ENCODE measurements at regions not wholly inside any gene's neighbourhood (a gene's known extent, or its start where the extent isn't known, plus 50 kb on each side); places are given as distances from the start of the nearest gene placed in this dataset.
"Not testable (repeated sequence)": the region's sequence is repeated elsewhere in the genome, so short reads cannot be mapped to it uniquely, and the experiment has no call there.

DNA sequence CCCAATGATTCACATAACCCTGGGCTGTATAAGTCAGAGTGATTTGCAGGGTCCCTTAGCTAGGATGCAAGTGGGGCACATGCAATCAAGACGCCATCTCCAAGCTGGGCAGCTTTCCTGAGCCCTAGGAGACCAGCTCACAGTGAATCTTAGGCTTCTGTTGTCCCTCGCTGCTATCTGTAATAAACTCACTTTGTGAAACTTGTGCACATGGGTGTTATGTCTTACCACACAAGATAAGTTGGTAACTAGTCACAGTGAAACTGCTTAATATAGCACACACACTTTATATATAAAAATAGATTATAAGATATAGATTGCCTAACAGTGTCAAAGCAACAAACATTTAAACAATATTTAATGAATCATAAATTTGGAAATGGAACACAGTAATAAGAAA is 658.5 kb downstream of the SLCO4C1 start (continued):
- TF ChIP-seq, protein P1, sequence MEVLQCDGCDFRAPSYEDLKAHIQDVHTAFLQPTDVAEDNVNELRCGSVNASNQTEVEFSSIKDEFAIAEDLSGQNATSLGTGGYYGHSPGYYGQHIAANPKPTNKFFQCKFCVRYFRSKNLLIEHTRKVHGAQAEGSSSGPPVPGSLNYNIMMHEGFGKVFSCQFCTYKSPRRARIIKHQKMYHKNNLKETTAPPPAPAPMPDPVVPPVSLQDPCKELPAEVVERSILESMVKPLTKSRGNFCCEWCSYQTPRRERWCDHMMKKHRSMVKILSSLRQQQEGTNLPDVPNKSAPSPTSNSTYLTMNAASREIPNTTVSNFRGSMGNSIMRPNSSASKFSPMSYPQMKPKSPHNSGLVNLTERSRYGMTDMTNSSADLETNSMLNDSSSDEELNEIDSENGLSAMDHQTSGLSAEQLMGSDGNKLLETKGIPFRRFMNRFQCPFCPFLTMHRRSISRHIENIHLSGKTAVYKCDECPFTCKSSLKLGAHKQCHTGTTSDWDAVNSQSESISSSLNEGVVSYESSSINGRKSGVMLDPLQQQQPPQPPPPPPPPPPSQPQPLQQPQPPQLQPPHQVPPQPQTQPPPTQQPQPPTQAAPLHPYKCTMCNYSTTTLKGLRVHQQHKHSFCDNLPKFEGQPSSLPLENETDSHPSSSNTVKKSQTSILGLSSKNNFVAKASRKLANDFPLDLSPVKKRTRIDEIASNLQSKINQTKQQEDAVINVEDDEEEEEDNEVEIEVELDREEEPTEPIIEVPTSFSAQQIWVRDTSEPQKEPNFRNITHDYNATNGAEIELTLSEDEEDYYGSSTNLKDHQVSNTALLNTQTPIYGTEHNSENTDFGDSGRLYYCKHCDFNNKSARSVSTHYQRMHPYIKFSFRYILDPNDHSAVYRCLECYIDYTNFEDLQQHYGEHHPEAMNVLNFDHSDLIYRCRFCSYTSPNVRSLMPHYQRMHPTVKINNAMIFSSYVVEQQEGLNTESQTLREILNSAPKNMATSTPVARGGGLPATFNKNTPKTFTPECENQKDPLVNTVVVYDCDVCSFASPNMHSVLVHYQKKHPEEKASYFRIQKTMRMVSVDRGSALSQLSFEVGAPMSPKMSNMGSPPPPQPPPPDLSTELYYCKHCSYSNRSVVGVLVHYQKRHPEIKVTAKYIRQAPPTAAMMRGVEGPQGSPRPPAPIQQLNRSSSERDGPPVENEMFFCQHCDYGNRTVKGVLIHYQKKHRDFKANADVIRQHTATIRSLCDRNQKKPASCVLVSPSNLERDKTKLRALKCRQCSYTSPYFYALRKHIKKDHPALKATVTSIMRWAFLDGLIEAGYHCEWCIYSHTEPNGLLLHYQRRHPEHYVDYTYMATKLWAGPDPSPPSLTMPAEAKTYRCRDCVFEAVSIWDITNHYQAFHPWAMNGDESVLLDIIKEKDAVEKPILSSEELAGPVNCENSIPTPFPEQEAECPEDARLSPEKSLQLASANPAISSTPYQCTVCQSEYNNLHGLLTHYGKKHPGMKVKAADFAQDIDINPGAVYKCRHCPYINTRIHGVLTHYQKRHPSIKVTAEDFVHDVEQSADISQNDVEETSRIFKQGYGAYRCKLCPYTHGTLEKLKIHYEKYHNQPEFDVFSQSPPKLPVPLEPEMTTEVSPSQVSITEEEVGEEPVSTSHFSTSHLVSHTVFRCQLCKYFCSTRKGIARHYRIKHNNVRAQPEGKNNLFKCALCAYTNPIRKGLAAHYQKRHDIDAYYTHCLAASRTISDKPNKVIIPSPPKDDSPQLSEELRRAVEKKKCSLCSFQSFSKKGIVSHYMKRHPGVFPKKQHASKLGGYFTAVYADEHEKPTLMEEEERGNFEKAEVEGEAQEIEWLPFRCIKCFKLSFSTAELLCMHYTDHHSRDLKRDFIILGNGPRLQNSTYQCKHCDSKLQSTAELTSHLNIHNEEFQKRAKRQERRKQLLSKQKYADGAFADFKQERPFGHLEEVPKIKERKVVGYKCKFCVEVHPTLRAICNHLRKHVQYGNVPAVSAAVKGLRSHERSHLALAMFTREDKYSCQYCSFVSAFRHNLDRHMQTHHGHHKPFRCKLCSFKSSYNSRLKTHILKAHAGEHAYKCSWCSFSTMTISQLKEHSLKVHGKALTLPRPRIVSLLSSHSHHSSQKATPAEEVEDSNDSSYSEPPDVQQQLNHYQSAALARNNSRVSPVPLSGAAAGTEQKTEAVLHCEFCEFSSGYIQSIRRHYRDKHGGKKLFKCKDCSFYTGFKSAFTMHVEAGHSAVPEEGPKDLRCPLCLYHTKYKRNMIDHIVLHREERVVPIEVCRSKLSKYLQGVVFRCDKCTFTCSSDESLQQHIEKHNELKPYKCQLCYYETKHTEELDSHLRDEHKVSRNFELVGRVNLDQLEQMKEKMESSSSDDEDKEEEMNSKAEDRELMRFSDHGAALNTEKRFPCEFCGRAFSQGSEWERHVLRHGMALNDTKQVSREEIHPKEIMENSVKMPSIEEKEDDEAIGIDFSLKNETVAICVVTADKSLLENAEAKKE (CRISPR knock-in tag; IDR thresholded peaks at IDR 0.05): no peak
- TF ChIP-seq EZH2 (IDR thresholded peaks at IDR 0.05; ENCODE audit: low read depth, unreplicated experiment): no peak

DNA sequence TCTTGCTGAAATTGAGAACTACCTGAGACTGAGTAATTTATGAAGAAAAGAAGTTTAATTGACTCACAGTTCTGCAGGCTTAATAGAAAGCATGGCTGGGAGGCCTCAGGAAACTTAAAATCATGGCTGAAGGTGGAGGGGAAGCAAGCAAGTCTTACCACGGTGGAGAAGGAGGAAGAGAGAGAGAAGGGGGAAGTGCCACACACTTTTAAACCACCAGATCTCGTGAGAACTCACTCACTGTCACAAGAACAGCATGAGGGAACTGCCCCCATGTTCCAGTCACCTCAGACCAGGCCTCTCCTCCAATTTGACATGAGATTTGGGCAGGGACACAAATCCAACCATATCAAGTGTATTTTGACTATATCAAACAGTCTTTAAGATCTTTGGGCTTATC is 668.3 kb downstream of the SLCO4C1 start:
- Mint-ChIP-seq H3K4me1 (peaks cover 47% of the 10 kb centered on the region), H3K36me3 (ENCODE audit: low read depth) (peaks cover 35% of the 10 kb centered on the region), H3K9me3 (peaks cover 26% of the 10 kb centered on the region), H3K27ac (peak overlapping the region; percentile 87)
- DNase-seq (ENCODE audit: low spot score): peak; percentile 13
- not testable (repeated sequence) for H3F3A ChIP-seq (replicated peaks; ENCODE audit: low read depth); H3K27me3 ChIP-seq (ENCODE audit: insufficient read depth); H3K4me3 Mint-ChIP-seq; ATAC-seq; H3K27me3 Mint-ChIP-seq (ENCODE audit: insufficient read depth, low read depth, poor library complexity); H3K9me2 ChIP-seq (ENCODE audit: insufficient read depth); H4K20me1 ChIP-seq (replicated peaks; ENCODE audit: insufficient read depth); H3K4me3 ChIP-seq; H3K79me2 ChIP-seq (replicated peaks; ENCODE audit: insufficient read depth); H3K36me3 ChIP-seq (ENCODE audit: insufficient read depth)
- Histone ChIP-seq H3K4me2 (peak overlapping the region; percentile 62), H3K27ac (ENCODE audit: low read depth) (peak overlapping the region; percentile 9; the same call in 1 of the 2 replicates), H3K4me1 (ENCODE audit: insufficient read depth) (peaks cover 41% of the 10 kb centered on the region), H2AFZ (peak overlapping the region; percentile 52; the same call in 1 of the 2 replicates)

DNA sequence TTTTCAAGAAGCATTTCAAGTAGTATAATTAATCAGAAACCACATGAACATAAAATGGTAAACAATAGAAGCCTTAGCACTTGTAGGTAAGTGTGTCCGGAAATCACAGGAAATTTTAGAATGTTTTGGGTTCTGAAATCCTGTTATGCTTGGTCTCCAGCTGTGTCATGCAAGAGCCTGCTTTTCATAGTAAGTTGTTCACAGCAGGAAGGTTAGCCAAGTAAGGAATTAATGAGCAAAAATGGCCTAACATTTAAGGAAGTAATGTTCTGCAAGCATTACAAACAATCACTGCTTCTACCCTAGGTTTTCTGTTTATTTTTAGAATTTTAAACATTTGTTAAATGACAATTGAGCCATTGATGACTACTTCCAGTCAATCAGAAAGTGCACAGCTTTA is 669.5 kb downstream of the SLCO4C1 start:
- peaks cover 23% of the 10 kb centered on the region for H3K36me3 Mint-ChIP-seq (ENCODE audit: low read depth)
- Histone ChIP-seq H3K4me3 (peak overlapping the region; percentile 19), H3K9me2 (ENCODE audit: insufficient read depth) (no peaks in the 10 kb centered on the region), H3K4me2 (peak overlapping the region; percentile 61), H2AFZ (no peak overlapping the region), H3F3A (replicated peaks; ENCODE audit: low read depth) (no peaks in the 10 kb centered on the region), H3K4me1 (ENCODE audit: insufficient read depth) (peaks cover 41% of the 10 kb centered on the region), H3K36me3 (ENCODE audit: insufficient read depth) (no peaks in the 10 kb centered on the region), H4K20me1 (replicated peaks; ENCODE audit: insufficient read depth) (no peaks in the 10 kb centered on the region), H3K27me3 (ENCODE audit: insufficient read depth) (no peaks in the 10 kb centered on the region), H3K27ac (ENCODE audit: low read depth) (peak overlapping the region; percentile 34), H3K79me2 (replicated peaks; ENCODE audit: insufficient read depth) (no peaks in the 10 kb centered on the region)
- DNase-seq (ENCODE audit: low spot score) (peak; percentile 56), ATAC-seq (peak; percentile 43)
- H3K9me3 Mint-ChIP-seq: peaks cover 14% of the 10 kb centered on the region
- peaks cover 48% of the 10 kb centered on the region for H3K4me1 Mint-ChIP-seq
- TF ChIP-seq, protein P2, sequence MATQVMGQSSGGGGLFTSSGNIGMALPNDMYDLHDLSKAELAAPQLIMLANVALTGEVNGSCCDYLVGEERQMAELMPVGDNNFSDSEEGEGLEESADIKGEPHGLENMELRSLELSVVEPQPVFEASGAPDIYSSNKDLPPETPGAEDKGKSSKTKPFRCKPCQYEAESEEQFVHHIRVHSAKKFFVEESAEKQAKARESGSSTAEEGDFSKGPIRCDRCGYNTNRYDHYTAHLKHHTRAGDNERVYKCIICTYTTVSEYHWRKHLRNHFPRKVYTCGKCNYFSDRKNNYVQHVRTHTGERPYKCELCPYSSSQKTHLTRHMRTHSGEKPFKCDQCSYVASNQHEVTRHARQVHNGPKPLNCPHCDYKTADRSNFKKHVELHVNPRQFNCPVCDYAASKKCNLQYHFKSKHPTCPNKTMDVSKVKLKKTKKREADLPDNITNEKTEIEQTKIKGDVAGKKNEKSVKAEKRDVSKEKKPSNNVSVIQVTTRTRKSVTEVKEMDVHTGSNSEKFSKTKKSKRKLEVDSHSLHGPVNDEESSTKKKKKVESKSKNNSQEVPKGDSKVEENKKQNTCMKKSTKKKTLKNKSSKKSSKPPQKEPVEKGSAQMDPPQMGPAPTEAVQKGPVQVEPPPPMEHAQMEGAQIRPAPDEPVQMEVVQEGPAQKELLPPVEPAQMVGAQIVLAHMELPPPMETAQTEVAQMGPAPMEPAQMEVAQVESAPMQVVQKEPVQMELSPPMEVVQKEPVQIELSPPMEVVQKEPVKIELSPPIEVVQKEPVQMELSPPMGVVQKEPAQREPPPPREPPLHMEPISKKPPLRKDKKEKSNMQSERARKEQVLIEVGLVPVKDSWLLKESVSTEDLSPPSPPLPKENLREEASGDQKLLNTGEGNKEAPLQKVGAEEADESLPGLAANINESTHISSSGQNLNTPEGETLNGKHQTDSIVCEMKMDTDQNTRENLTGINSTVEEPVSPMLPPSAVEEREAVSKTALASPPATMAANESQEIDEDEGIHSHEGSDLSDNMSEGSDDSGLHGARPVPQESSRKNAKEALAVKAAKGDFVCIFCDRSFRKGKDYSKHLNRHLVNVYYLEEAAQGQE (IDR thresholded peaks at IDR 0.05; ENCODE audit: unreplicated experiment): no peak
- peak; percentile 78; the same call in 1 of the 2 replicates for TF ChIP-seq NANOG (IDR thresholded peaks at IDR 0.05; ENCODE audit: borderline replicate concordance)
- peak overlapping the region; percentile 44; the same call in 1 of the 3 replicates for H3K4me3 Mint-ChIP-seq
- peaks cover 2% of the 10 kb centered on the region for H3K27me3 Mint-ChIP-seq (ENCODE audit: insufficient read depth, low read depth, poor library complexity)
- H3K27ac Mint-ChIP-seq: peak overlapping the region; percentile 85
